Choroid plexus epithelial cell (primary cell): ENCODE measurements at regions not wholly inside any gene's neighbourhood (a gene's known extent, or its start where the extent isn't known, plus 50 kb on each side); places are given as distances from the start of the nearest gene placed in this dataset.

Source experiments
- DNase-seq: peaks from one replicate; pipeline ENCODE4 v3.0.0-alpha.2; 2010; ENCODE audit warnings: low read depth
- H3K4me3 ChIP-seq: 2 replicates; pipeline ENCODE4 v1.5.1; 2011; ENCODE audit warnings: low read depth, mild to moderate bottlenecking, control low read depth, low read length, moderate library complexity
- CTCF ChIP-seq: conservative IDR thresholded peaks from 2 replicates; pipeline ENCODE4 v1.5.1; 2011; ENCODE audit warnings: low read depth, mild to moderate bottlenecking, control low read depth, inconsistent platforms, low read length, moderate library complexity

GRCh38 chr2:147512206-147512605 lies 332.6 kb upstream of the ACVR2A start:
- no peak for DNase-seq
- no peak for TF ChIP-seq CTCF
- H3K4me3 ChIP-seq, result no peak overlapping the region

GRCh38 chr2:147511491-147511948 lies 333.3 kb upstream of the ACVR2A start:
- DNase-seq, result no peak
- no peak for TF ChIP-seq CTCF
- H3K4me3 ChIP-seq, result no peak overlapping the region

- no peak overlapping the region for H3K4me3 ChIP-seq
- TF ChIP-seq CTCF, result no peak
- DNase-seq, result no peak
Measured at GRCh38 chr2:147509821-147510220, 335.0 kb upstream of the ACVR2A start.

- H3K4me3 ChIP-seq, result no peak overlapping the region
- no peak for DNase-seq
- TF ChIP-seq CTCF, result no peak
Measured at GRCh38 chr2:147506889-147507288, 337.9 kb upstream of the ACVR2A start.

- DNase-seq, result no peak
- no peak for TF ChIP-seq CTCF
- no peak overlapping the region for H3K4me3 ChIP-seq
Measured at GRCh38 chr2:147502711-147503290, 342.0 kb upstream of the ACVR2A start.

- no peak for TF ChIP-seq CTCF
- no peak overlapping the region for H3K4me3 ChIP-seq
- DNase-seq, result no peak
Measured at GRCh38 chr2:147501968-147502367, 342.9 kb upstream of the ACVR2A start.

GRCh38 chr2:147500819-147501395 lies 343.9 kb upstream of the ACVR2A start:
- DNase-seq, result no peak
- H3K4me3 ChIP-seq, result no peak overlapping the region
- no peak for TF ChIP-seq CTCF
